GM12878 (cell line): ENCODE measurements at regions not wholly inside any gene's neighbourhood (a gene's known extent, or its start where the extent isn't known, plus 50 kb on each side); places are given as distances from the start of the nearest gene placed in this dataset.
"Not testable (repeated sequence)": the region's sequence is repeated elsewhere in the genome, so short reads cannot be mapped to it uniquely, and the experiment has no call there.

Experiments
- ATAC-seq: fragments of 200-7000 bp; cut with Tn5 transposase; 3 replicates; pipeline ENCODE4 v1.9.1; 2020; ENCODE audit warnings: mild to moderate bottlenecking, moderate library complexity
- BruUV-seq: library from RNA; stranded (reverse); fragments of 400-500 nt; replicated peaks from 2 replicates; lab custom pipeline; 2021; lab: Mats Ljungman, UMichigan
- CTCF ChIA-PET: fragments of 300-600 bp; sonication (Branson Sonifier 250); formaldehyde crosslinking; extraction: SDS; loops from one replicate; lab custom pipeline; 2021; ENCODE audit warnings: inconsistent platforms; lab: Yijun Ruan, JAX
- POLR2A ChIA-PET: fragments of 350-600 bp; formaldehyde crosslinking; extraction: SDS; loops from one replicate; lab custom pipeline; 2021; ENCODE audit warnings: inconsistent platforms; lab: Charles Lee
- RAD21 ChIA-PET: fragments of 300-600 bp; sonication (Branson Sonifier 250); formaldehyde crosslinking; loops from one replicate; lab custom pipeline; 2023; ENCODE audit warnings: antibody characterized with exemption; ENCODE audit not compliant: unreplicated experiment; lab: Charles Lee
- SMC1A ChIA-PET: fragments of 300-600 bp; sonication (Branson Sonifier 250); formaldehyde crosslinking; loops from one replicate; lab custom pipeline; 2023; ENCODE audit not compliant: unreplicated experiment, uncharacterized antibody; lab: Charles Lee
- DNase-seq: peaks from one replicate; pipeline ENCODE4 v3.0.0-alpha.2; 2011; ENCODE audit warnings: low read depth, low spot score
- FAIRE-seq: peaks from 3 replicates; lab custom pipeline; 2011; peaks lifted over from hg19 to GRCh38; lab: Jason Lieb, UNC
- H2AFZ ChIP-seq: 2 replicates; pipeline ENCODE4 v1.6.0; 2011; ENCODE audit warnings: low read depth, low read length, control low read depth; ENCODE audit not compliant: control insufficient read depth
- H3K27ac ChIP-seq: 2 replicates; pipeline ENCODE4 v1.5.1; 2011; ENCODE audit warnings: control low read depth; ENCODE audit not compliant: control insufficient read depth, insufficient read depth
- H3K27me3 ChIP-seq, 2 experiments: replicated peaks in 1 of 2; 2 replicates each; pipeline versions ENCODE4 v1.6.0 to v1.6.1; 2011; ENCODE audit warnings: low read length in 1 of 2; ENCODE audit not compliant: control insufficient read depth in 2 of 2, insufficient read depth in 2 of 2
- H3K36me3 ChIP-seq, 2 experiments: 2 replicates each; pipeline ENCODE4 v1.5.1; 2011; ENCODE audit warnings: low read length in 1 of 2; ENCODE audit not compliant: control insufficient read depth in 2 of 2, insufficient read depth in 2 of 2
- H3K4me1 ChIP-seq: 2 replicates; pipeline ENCODE4 v1.6.1; 2011; ENCODE audit warnings: mild to moderate bottlenecking, low read length, moderate library complexity, mixed read lengths; ENCODE audit not compliant: control insufficient read depth, insufficient read depth
- H3K4me2 ChIP-seq: 2 replicates; pipeline ENCODE4 v1.6.0; 2011; ENCODE audit warnings: control low read depth; ENCODE audit not compliant: control insufficient read depth, insufficient read depth
- H3K4me3 ChIP-seq: fragments of 200-600 bp; sonication (generic); 2 replicates; pipeline ENCODE4 v1.5.1; 2016
- H3K79me2 ChIP-seq: 2 replicates; pipeline ENCODE4 v1.6.0; 2011; ENCODE audit warnings: low read length; ENCODE audit not compliant: control insufficient read depth, insufficient read depth
- H3K9ac ChIP-seq: 2 replicates; pipeline ENCODE4 v1.8.0; 2011; ENCODE audit warnings: low read length, control low read depth, mixed read lengths; ENCODE audit not compliant: control insufficient read depth, insufficient read depth
- H3K9me3 ChIP-seq: replicated peaks from 3 replicates; pipeline ENCODE4 v1.5.1; 2011; ENCODE audit warnings: mild to moderate bottlenecking, low read length; ENCODE audit not compliant: control insufficient read depth, insufficient read depth
- H4K20me1 ChIP-seq: 2 replicates; pipeline ENCODE4 v1.6.0; 2011; ENCODE audit not compliant: control insufficient read depth, insufficient read depth
- ASH2L ChIP-seq: fragments of 300-600, 200-600 bp; sonication (generic); IDR thresholded peaks from 2 replicates; pipeline ENCODE4 v1.6.1; 2017; ENCODE audit warnings: low read depth, mild to moderate bottlenecking, borderline replicate concordance
- FOXM1 ChIP-seq: IDR thresholded peaks from 2 replicates; pipeline ENCODE4 v1.6.1; 2012; ENCODE audit warnings: low read depth, mild to moderate bottlenecking, inconsistent platforms, low read length, moderate library complexity
- KLF5 ChIP-seq: fragments of 450-650 bp; IDR thresholded peaks from 2 replicates; pipeline ENCODE4 v1.6.1; 2014; ENCODE audit warnings: mild to moderate bottlenecking; ENCODE audit not compliant: partially characterized antibody
- MEF2B ChIP-seq: fragments of 450-650 bp; IDR thresholded peaks from 2 replicates; pipeline ENCODE4 v1.6.1; 2018; ENCODE audit warnings: mild to moderate bottlenecking, moderate library complexity; ENCODE audit not compliant: partially characterized antibody, poor library complexity, severe bottlenecking
- MXI1 ChIP-seq: fragments of 150-350 bp; IDR thresholded peaks from 2 replicates; pipeline ENCODE4 v1.6.1; 2011; ENCODE audit warnings: low read depth, mild to moderate bottlenecking, inconsistent platforms, low read length, improper control_type of control experiment
- SMC3 ChIP-seq: IDR thresholded peaks from 2 replicates; pipeline ENCODE4 v1.6.1; 2011; ENCODE audit warnings: low read length, improper control_type of control experiment, borderline replicate concordance
- ZNF217 ChIP-seq: fragments of 450-650 bp; IDR thresholded peaks from 2 replicates; pipeline ENCODE4 v1.6.1; 2017; ENCODE audit warnings: antibody characterized with exemption, mild to moderate bottlenecking
- WGBS: methylation state at CpG from one replicate; pipeline ENCODE4 v1.1.6; 2016; ENCODE audit warnings: low lambda C conversion rate; ENCODE audit not compliant: insufficient replicate concordance, insufficient coverage; ENCODE audit errors: missing lambda C conversion rate; 5-methylcytosine and 5-hydroxymethylcytosine counted together
- in situ Hi-C: fragments of 300-500 bp; cut with MboI; formaldehyde crosslinking; loops from 9 replicates; pipeline ENCODE4 v1.14.3; 2018; ENCODE audit warnings: mixed read lengths
- intact Hi-C: fragments of 100-400 bp; cut with micrococcal nuclease; formaldehyde crosslinking; loops from one replicate; pipeline ENCODE4 v1.14.2; 2022; ENCODE audit not compliant: unreplicated experiment
- TF ChIP-seq, protein P1 (sequence below): fragments of 150-350 bp; IDR thresholded peaks from 2 replicates; pipeline ENCODE4 v1.6.1; 2014; ENCODE audit warnings: mild to moderate bottlenecking, low read depth, low read length

DNA sequence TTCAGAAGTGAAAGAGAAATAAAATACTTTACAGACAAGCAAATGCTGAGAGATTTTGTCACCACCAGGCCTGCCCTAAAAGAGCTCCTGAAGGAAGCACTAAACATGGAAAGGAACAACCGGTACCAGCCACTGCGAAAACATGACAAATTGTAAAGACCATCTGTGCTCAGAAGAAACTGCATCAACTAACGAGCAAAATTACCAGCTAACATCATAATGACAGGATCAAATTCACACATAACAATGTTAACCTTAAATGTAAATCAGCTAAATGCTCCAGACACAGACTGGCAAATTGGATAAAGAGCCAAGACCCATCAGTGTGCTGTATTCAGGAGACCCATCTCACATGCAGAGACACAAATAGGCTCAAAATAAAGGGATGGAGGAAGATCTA, 333.8 kb upstream of the CDH10 start:
- FAIRE-seq, ATAC-seq, CTCF ChIA-PET, in situ Hi-C loops, H3K4me2 ChIP-seq, H3K4me1 ChIP-seq, H3K9ac ChIP-seq, POLR2A ChIA-PET, H3K27me3 ChIP-seq, H3K36me3 ChIP-seq, H3K4me3 ChIP-seq, RAD21 ChIA-PET, H4K20me1 ChIP-seq, H3K9me3 ChIP-seq, intact Hi-C loops, H2AFZ ChIP-seq, H3K79me2 ChIP-seq, DNase-seq, BruUV-seq, H3K27ac ChIP-seq, SMC1A ChIA-PET: not testable (repeated sequence)
- 52% methylated on average over 3 of the region's 3 CpGs for WGBS

GRCh38 chr5:24963611-24964010, 318.8 kb upstream of the CDH10 start:
- H3K4me3 ChIP-seq = no peak overlapping the region
- H3K27me3 ChIP-seq = no peaks in the 10 kb centered on the region
- H3K27ac ChIP-seq = no peak overlapping the region
- ChIA-PET POLR2A (no interaction called here), CTCF (no interaction called here), SMC1A (no interaction called here), RAD21 (no interaction called here)
- no peaks in the 10 kb centered on the region for H3K36me3 ChIP-seq
- H4K20me1 ChIP-seq = no peaks in the 10 kb centered on the region
- WGBS = 0% methylated on average over 1 of the region's 1 CpG
- H3K9me3 ChIP-seq = no peaks in the 10 kb centered on the region
- no peak overlapping the region for H2AFZ ChIP-seq
- H3K4me1 ChIP-seq = no peaks in the 10 kb centered on the region
- DNase-seq (no peak), FAIRE-seq (no peak), ATAC-seq (no peak)
- intact Hi-C loops (no loop called here), in situ Hi-C loops (no loop called here)
- no peaks in the 10 kb centered on the region for H3K79me2 ChIP-seq
- H3K9ac ChIP-seq = no peak overlapping the region
- no peak overlapping the region for H3K4me2 ChIP-seq
- no TSS peak for BruUV-seq
- TF ChIP-seq ASH2L (no peak), KLF5 (no peak), FOXM1 (no peak), MEF2B (no peak), SMC3 (no peak), ZNF217 (no peak), MXI1 (no peak)
- TF ChIP-seq, protein P1, sequence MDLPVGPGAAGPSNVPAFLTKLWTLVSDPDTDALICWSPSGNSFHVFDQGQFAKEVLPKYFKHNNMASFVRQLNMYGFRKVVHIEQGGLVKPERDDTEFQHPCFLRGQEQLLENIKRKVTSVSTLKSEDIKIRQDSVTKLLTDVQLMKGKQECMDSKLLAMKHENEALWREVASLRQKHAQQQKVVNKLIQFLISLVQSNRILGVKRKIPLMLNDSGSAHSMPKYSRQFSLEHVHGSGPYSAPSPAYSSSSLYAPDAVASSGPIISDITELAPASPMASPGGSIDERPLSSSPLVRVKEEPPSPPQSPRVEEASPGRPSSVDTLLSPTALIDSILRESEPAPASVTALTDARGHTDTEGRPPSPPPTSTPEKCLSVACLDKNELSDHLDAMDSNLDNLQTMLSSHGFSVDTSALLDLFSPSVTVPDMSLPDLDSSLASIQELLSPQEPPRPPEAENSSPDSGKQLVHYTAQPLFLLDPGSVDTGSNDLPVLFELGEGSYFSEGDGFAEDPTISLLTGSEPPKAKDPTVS = no peak
